ENCODE measurements at regions not wholly inside any gene's neighbourhood (a gene's known extent, or its start where the extent isn't known, plus 50 kb on each side); places are given as distances from the start of the nearest gene placed in this dataset.

DNA sequence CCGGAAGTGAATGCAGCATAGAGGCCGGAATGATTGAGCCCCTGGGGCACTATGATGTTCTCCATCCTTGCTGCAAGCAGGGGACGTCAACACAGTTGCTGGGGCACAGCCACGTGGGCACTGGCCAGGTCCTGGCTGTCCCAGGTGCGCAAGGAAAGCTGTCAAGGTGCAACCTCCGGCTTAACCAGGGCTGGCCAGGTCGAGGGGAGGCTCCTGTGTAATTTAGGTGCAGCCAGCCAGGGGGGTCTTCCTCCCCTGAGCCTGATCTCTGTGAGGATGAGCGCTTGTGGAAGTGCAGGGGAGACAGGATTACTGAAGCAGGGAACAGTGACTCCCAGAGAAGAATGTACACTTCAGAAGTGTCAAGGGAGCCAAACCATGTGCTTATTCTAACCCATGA lies 852.8 kb upstream of the TMEM132C start:
- Histone ChIP-seq H3K27ac (replicated peaks in 1 of 4) (no peak overlapping the region), H3K4me1 (no peaks in the 10 kb centered on the region), H3K9me3 (peaks cover 0 to 11% (median 0%) of the 10 kb centered on the region in 4 donors), H3K36me3 (no peaks in the 10 kb centered on the region), H3K27me3 (peaks cover 0 to 6% (median 0%) of the 10 kb centered on the region in 4 donors), H3K4me3 (no peak overlapping the region)
- WGBS = 77% methylated on average over 8 of the region's 8 CpGs
- intact Hi-C loops (cut with DNase I) = no loop called here
- no peak for DNase-seq (ENCODE audit: extremely low spot score)
- TF ChIP-seq POLR2AphosphoS5 (IDR thresholded peaks at IDR 0.05) (no peak), POLR2A (IDR thresholded peaks at IDR 0.05; ENCODE audit: low read depth) (no peak), EP300 (IDR thresholded peaks at IDR 0.05) (no peak)
- TF ChIP-seq, protein P1, sequence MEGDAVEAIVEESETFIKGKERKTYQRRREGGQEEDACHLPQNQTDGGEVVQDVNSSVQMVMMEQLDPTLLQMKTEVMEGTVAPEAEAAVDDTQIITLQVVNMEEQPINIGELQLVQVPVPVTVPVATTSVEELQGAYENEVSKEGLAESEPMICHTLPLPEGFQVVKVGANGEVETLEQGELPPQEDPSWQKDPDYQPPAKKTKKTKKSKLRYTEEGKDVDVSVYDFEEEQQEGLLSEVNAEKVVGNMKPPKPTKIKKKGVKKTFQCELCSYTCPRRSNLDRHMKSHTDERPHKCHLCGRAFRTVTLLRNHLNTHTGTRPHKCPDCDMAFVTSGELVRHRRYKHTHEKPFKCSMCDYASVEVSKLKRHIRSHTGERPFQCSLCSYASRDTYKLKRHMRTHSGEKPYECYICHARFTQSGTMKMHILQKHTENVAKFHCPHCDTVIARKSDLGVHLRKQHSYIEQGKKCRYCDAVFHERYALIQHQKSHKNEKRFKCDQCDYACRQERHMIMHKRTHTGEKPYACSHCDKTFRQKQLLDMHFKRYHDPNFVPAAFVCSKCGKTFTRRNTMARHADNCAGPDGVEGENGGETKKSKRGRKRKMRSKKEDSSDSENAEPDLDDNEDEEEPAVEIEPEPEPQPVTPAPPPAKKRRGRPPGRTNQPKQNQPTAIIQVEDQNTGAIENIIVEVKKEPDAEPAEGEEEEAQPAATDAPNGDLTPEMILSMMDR (IDR thresholded peaks at IDR 0.05) = no peak

DNA sequence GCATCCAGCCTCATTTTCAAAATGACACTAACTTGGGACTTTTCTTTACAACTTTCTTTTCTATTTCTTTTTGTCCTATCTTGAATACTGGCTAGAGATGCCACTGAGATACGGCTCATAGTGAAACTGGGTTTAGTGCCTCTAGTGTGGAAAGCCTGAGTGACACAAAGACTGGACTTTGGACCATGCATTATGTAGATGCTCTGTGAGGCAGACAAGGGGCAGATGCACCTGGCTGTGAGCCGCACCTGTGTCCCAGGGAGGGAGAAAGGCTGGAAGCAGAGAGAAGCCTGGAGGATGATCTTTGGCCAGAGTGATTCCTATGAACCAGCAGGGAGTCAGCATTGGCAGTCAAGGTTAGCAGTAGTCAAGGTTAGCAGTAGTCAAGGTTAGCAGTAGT lies 852.3 kb upstream of the TMEM132C start:
- Histone ChIP-seq H3K27ac (replicated peaks in 1 of 4) (no peak overlapping the region), H3K4me1 (no peaks in the 10 kb centered on the region), H3K36me3 (no peaks in the 10 kb centered on the region), H3K27me3 (peaks cover 0 to 6% (median 0%) of the 10 kb centered on the region in 4 donors), H3K9me3 (peaks cover 0 to 11% (median 0%) of the 10 kb centered on the region in 4 donors), H3K4me3 (no peak overlapping the region)
- intact Hi-C loops (cut with DNase I) = no loop called here
- no peak for DNase-seq (ENCODE audit: extremely low spot score)
- 82% methylated on average over 2 of the region's 2 CpGs for WGBS
- no peak for TF ChIP-seq POLR2A (IDR thresholded peaks at IDR 0.05; ENCODE audit: low read depth)
- TF ChIP-seq, protein P1 (IDR thresholded peaks at IDR 0.05) = no peak
- TF ChIP-seq EP300 (IDR thresholded peaks at IDR 0.05) = no peak
- TF ChIP-seq POLR2AphosphoS5 (IDR thresholded peaks at IDR 0.05) = no peak

DNA sequence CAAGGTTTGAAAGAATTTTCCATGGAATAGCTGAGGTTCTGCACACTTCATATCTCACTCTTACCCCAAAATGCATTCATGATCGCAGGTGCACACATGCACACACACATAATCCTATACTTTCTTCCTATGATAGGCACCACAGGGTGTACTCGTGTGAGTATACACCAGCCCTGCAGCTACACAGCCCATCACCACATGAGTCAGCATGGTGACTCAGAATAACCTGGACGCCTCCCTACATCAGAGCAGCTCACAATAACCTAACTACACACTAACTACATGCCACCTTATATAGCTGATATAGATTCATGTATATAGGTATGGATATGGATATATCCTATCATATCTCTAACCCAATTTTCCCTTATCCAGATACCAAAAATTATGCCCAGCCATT lies 850.2 kb upstream of the TMEM132C start:
- H3K4me3 ChIP-seq = no peak overlapping the region

DNA sequence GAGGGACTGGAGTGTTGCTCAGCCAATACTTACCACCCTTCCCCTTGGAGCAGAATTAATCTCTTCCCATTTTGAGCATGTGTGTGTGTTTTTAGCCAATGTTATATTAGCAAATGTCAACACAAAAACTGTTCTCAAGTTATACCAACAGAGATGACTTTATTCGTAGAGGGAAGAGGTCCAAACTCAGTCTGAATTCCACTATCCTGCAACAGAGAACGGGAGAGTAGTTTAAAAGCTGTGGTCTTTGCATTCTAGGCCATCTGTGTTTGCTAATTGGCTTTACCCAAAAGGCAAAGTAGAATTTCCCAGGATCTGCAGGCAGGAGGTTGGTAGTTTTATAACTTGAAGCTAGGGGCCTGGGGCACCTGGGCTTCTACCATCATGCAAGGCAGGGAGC lies 847.9 kb upstream of the TMEM132C start:
- intact Hi-C loops (cut with DNase I) = no loop called here
- peaks cover 0 to 11% (median 0%) of the 10 kb centered on the region in 4 donors for H3K9me3 ChIP-seq
- 77% methylated on average over 2 of the region's 2 CpGs for WGBS

More for the DNA sequence above, 850.2 kb upstream of the TMEM132C start:
- Histone ChIP-seq H3K36me3 (no peaks in the 10 kb centered on the region), H3K9me3 (peaks cover 0 to 11% (median 0%) of the 10 kb centered on the region in 4 donors), H3K4me1 (no peaks in the 10 kb centered on the region), H3K27ac (replicated peaks in 1 of 4) (no peak overlapping the region), H3K27me3 (peaks cover 0 to 4% (median 0%) of the 10 kb centered on the region in 4 donors)
- intact Hi-C loops (cut with DNase I) = no loop called here
- 79% methylated on average over 3 of the region's 3 CpGs for WGBS
- TF ChIP-seq EP300 (IDR thresholded peaks at IDR 0.05) = no peak
- no peak for TF ChIP-seq POLR2AphosphoS5 (IDR thresholded peaks at IDR 0.05)
- TF ChIP-seq, protein P1 (IDR thresholded peaks at IDR 0.05) = no peak
- no peak for TF ChIP-seq POLR2A (IDR thresholded peaks at IDR 0.05; ENCODE audit: low read depth)
- no peak for DNase-seq (ENCODE audit: extremely low spot score)

More for the DNA sequence above, 847.9 kb upstream of the TMEM132C start:
- TF ChIP-seq EP300 (IDR thresholded peaks at IDR 0.05) (no peak), POLR2AphosphoS5 (IDR thresholded peaks at IDR 0.05) (no peak), POLR2A (IDR thresholded peaks at IDR 0.05; ENCODE audit: low read depth) (no peak)
- TF ChIP-seq, protein P1 (IDR thresholded peaks at IDR 0.05) = no peak
- Histone ChIP-seq H3K27me3 (no peaks in the 10 kb centered on the region), H3K4me1 (no peaks in the 10 kb centered on the region), H3K36me3 (no peaks in the 10 kb centered on the region), H3K27ac (replicated peaks in 1 of 4) (no peak overlapping the region), H3K4me3 (no peak overlapping the region)
- peak; percentile 66 for DNase-seq (ENCODE audit: extremely low spot score)
